Endothelial cell of umbilical vein (primary cell): ENCODE measurements at regions not wholly inside any gene's neighbourhood (a gene's known extent, or its start where the extent isn't known, plus 50 kb on each side); places are given as distances from the start of the nearest gene placed in this dataset.

ENCODE experiments used
- BruUV-seq: library from RNA; stranded (reverse); fragments of 400-500 nt; replicated peaks from 2 replicates; lab custom pipeline; 2021; lab: Mats Ljungman, UMichigan
- CTCF ChIA-PET: fragments of 300-600, 350-600 bp; sonication (Branson Sonifier 250); formaldehyde crosslinking; loops from one replicate; lab custom pipeline; 2021; ENCODE audit warnings: antibody characterized with exemption, inconsistent platforms; lab: Charles Lee
- POLR2A ChIA-PET: fragments of 300-600, 350-600 bp; sonication (Branson Sonifier 250); formaldehyde crosslinking; loops from one replicate; lab custom pipeline; 2021; ENCODE audit warnings: antibody characterized with exemption, inconsistent platforms; lab: Charles Lee
- DNase-seq: peaks from one replicate; pipeline ENCODE4 v3.0.0-alpha.2; 2011; ENCODE audit warnings: low read depth, low spot score
- FAIRE-seq: peaks from 2 replicates; lab custom pipeline; 2011; peaks lifted over from hg19 to GRCh38; lab: Jason Lieb, UNC
- H2AFZ ChIP-seq: 2 replicates; pipeline ENCODE4 v1.6.0; 2012; ENCODE audit warnings: low read depth, low read length, control low read depth, inconsistent platforms
- H3K27ac ChIP-seq: 2 replicates; pipeline ENCODE4 v1.5.1; 2011; ENCODE audit warnings: low read depth, mild to moderate bottlenecking, control low read depth, low read length, moderate library complexity; ENCODE audit not compliant: insufficient read depth
- H3K27me3 ChIP-seq, 2 experiments: 2 replicates each; pipeline versions ENCODE4 v1.6.0 to v1.6.1; 2011; ENCODE audit warnings: low read length in 2 of 2, mixed read lengths in 1 of 2; ENCODE audit not compliant: control insufficient read depth in 2 of 2, insufficient read depth in 2 of 2
- H3K36me3 ChIP-seq, 2 experiments: 2 replicates in 1 of 2; 3 replicates in 1 of 2; pipeline ENCODE4 v1.5.1; 2011; ENCODE audit warnings: low read length in 2 of 2, mild to moderate bottlenecking in 1 of 2, moderate library complexity in 1 of 2; ENCODE audit not compliant: control insufficient read depth in 2 of 2, insufficient read depth in 2 of 2; ENCODE audit errors: extremely low read depth in 1 of 2
- H3K4me1 ChIP-seq: 3 replicates; pipeline ENCODE4 v1.5.1; 2011; ENCODE audit warnings: mild to moderate bottlenecking, low read length; ENCODE audit not compliant: control insufficient read depth, insufficient read depth; ENCODE audit errors: extremely low read depth
- H3K4me2 ChIP-seq: 2 replicates; pipeline ENCODE4 v1.6.1; 2011; ENCODE audit warnings: low read length, control low read depth, mixed read lengths; ENCODE audit not compliant: insufficient read depth
- H3K4me3 ChIP-seq, 3 experiments: fragments of 200-600 bp in 1 of 3; sonication (generic), shearing (Covaris generic) in 1 of 3; replicated peaks in 1 of 3; 2 replicates each; pipeline ENCODE4 v1.5.1; 2011 to 2016; ENCODE audit warnings: control low read depth in 3 of 3, low read length in 3 of 3, mild to moderate bottlenecking in 2 of 3, inconsistent platforms in 1 of 3, low read depth in 1 of 3, moderate library complexity in 1 of 3; ENCODE audit not compliant: insufficient read depth in 1 of 3
- H3K79me2 ChIP-seq: 2 replicates; pipeline ENCODE4 v1.6.0; 2012; ENCODE audit warnings: low read length, inconsistent platforms; ENCODE audit not compliant: control insufficient read depth, insufficient read depth
- H3K9ac ChIP-seq: replicated peaks from 2 replicates; pipeline ENCODE3; 2011; ENCODE audit warnings: low read length, control low read depth; ENCODE audit not compliant: insufficient read depth; ENCODE audit errors: extremely low read depth
- H3K9me1 ChIP-seq: replicated peaks from 3 replicates; pipeline ENCODE4 v1.6.0; 2011; ENCODE audit warnings: mild to moderate bottlenecking, low read length; ENCODE audit not compliant: control insufficient read depth, insufficient read depth; ENCODE audit errors: extremely low read depth
- H3K9me3 ChIP-seq: replicated peaks from 2 replicates; pipeline ENCODE4 v1.5.1; 2012; ENCODE audit warnings: low read length, inconsistent platforms; ENCODE audit not compliant: control insufficient read depth, insufficient read depth
- H4K20me1 ChIP-seq: replicated peaks from 2 replicates; pipeline ENCODE3; 2011; ENCODE audit warnings: mild to moderate bottlenecking, low read length; ENCODE audit not compliant: control insufficient read depth, insufficient read depth; ENCODE audit errors: extremely low read depth
- FOS ChIP-seq: IDR thresholded peaks from 2 replicates; pipeline ENCODE4 v1.6.1; 2011; ENCODE audit warnings: mild to moderate bottlenecking, low read length, moderate library complexity, borderline replicate concordance; ENCODE audit not compliant: insufficient read depth
- GATA2 ChIP-seq: IDR thresholded peaks from 2 replicates; pipeline ENCODE4 v1.7.0; 2011; ENCODE audit warnings: low read depth, mild to moderate bottlenecking, moderate library complexity, mixed read lengths, low read length; ENCODE audit not compliant: insufficient read length, insufficient read depth
- JUN ChIP-seq: IDR thresholded peaks from 2 replicates; pipeline ENCODE4 v1.6.1; 2011; ENCODE audit warnings: borderline replicate concordance, low read depth; ENCODE audit not compliant: insufficient read length, insufficient read depth
- MYC ChIP-seq: IDR thresholded peaks from one replicate; pipeline ENCODE4 v1.6.1; 2011; ENCODE audit warnings: mild to moderate bottlenecking, low read depth, low read length
- POLR2A ChIP-seq: IDR thresholded peaks from 2 replicates; pipeline ENCODE4 v1.6.1; 2012; ENCODE audit warnings: low read depth, mild to moderate bottlenecking, control low read depth, low read length
- POLR2AphosphoS5 ChIP-seq: IDR thresholded peaks from 2 replicates; pipeline ENCODE4 v1.6.1; 2012; ENCODE audit warnings: low read depth, mild to moderate bottlenecking, control low read depth, low read length, moderate library complexity; ENCODE audit not compliant: insufficient read depth
- dilution Hi-C: fragments of 300-500 bp; cut with MboI; formaldehyde crosslinking; loops from one replicate; pipeline ENCODE4 v1.15.0; 2019; ENCODE audit warnings: low sequenced_read_pairs; ENCODE audit not compliant: extremely low pct_ligation_motif_present
- intact Hi-C: fragments of 100-400 bp; cut with micrococcal nuclease; formaldehyde crosslinking; loops from one replicate; pipeline ENCODE4 v1.10.0; 2022
- TF ChIP-seq, protein P1 (sequence below): IDR thresholded peaks from 2 replicates; pipeline ENCODE4 v1.6.1; 2011; ENCODE audit not compliant: insufficient read depth, insufficient read length
- TF ChIP-seq, protein P2 (sequence below), 2 donors: IDR thresholded peaks; 1 replicate in 1 of 2; 2 replicates in 1 of 2; pipeline ENCODE4 v1.5.1; 2011; ENCODE audit warnings: low read length in 2 of 2, mild to moderate bottlenecking in 2 of 2, moderate library complexity in 2 of 2, control low read depth in 1 of 2, inconsistent platforms in 1 of 2, low read depth in 1 of 2; ENCODE audit not compliant: insufficient read depth in 1 of 2; ENCODE audit errors: extremely low read depth in 1 of 2

DNA sequence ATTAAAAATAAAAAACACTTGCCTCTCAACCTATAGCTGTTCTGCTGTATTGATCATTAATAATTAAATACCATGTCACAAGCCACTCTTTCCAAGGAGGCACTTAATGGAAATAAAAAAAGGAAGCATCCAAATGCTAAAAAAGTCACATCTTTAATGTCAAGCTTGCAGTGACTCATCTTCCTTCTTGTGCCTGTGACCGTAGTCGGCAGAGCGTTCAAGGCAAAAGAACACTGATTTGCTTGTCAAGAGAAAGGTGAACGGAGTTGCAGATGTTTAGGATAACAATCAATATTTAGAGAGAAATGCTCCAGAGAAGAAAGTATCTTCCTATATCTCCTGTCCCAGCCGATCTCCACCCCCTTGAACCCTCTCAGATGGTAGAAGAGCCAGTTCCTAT lies 341.0 kb upstream of the OPRM1 start:
- DNase-seq (no peak), FAIRE-seq (no peak)
- no peaks in the 10 kb centered on the region for H3K79me2 ChIP-seq
- no peak overlapping the region for H2AFZ ChIP-seq
- CTCF ChIA-PET: no interaction called here
- no peak overlapping the region for H3K4me2 ChIP-seq
- H3K9me1 ChIP-seq: no peaks in the 10 kb centered on the region
- H3K27me3 ChIP-seq: no peaks in the 10 kb centered on the region
- peaks cover 3% of the 10 kb centered on the region for H3K9me3 ChIP-seq
- no peaks in the 10 kb centered on the region for H3K36me3 ChIP-seq
- no TSS peak for BruUV-seq
- no peak for TF ChIP-seq GATA2
- TF ChIP-seq, protein P1, sequence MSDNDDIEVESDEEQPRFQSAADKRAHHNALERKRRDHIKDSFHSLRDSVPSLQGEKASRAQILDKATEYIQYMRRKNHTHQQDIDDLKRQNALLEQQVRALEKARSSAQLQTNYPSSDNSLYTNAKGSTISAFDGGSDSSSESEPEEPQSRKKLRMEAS: no peak
- TF ChIP-seq, protein P2, sequence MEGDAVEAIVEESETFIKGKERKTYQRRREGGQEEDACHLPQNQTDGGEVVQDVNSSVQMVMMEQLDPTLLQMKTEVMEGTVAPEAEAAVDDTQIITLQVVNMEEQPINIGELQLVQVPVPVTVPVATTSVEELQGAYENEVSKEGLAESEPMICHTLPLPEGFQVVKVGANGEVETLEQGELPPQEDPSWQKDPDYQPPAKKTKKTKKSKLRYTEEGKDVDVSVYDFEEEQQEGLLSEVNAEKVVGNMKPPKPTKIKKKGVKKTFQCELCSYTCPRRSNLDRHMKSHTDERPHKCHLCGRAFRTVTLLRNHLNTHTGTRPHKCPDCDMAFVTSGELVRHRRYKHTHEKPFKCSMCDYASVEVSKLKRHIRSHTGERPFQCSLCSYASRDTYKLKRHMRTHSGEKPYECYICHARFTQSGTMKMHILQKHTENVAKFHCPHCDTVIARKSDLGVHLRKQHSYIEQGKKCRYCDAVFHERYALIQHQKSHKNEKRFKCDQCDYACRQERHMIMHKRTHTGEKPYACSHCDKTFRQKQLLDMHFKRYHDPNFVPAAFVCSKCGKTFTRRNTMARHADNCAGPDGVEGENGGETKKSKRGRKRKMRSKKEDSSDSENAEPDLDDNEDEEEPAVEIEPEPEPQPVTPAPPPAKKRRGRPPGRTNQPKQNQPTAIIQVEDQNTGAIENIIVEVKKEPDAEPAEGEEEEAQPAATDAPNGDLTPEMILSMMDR (IDR thresholded peaks at IDR 0.05; ENCODE audit: extremely low read depth in 1 of 2, insufficient read depth in 1 of 2, low read depth in 1 of 2, low read length in 2 of 2): no peak
- TF ChIP-seq FOS: no peak
- no peak for TF ChIP-seq POLR2A
- TF ChIP-seq MYC: no peak
- no peak for TF ChIP-seq POLR2AphosphoS5
- no peak for TF ChIP-seq JUN
- no peak overlapping the region for H3K4me3 ChIP-seq
- intact Hi-C loops (no loop called here), dilution Hi-C loops (no loop called here)
- no peak overlapping the region for H3K9ac ChIP-seq
- POLR2A ChIA-PET: no interaction called here
- no peaks in the 10 kb centered on the region for H3K4me1 ChIP-seq
- H3K27ac ChIP-seq: no peak overlapping the region
- no peaks in the 10 kb centered on the region for H4K20me1 ChIP-seq
